GM20000 (cell line): ENCODE measurements at regions not wholly inside any gene's neighbourhood (a gene's known extent, or its start where the extent isn't known, plus 50 kb on each side); places are given as distances from the start of the nearest gene placed in this dataset.

ENCODE experiments used
- DNase-seq: peaks from one replicate; pipeline ENCODE4 v3.0.0; 2012; ENCODE audit warnings: low spot score
- TF ChIP-seq, protein P1 (sequence below): IDR thresholded peaks from 2 replicates; pipeline ENCODE4 v1.5.1; 2012; ENCODE audit warnings: mild to moderate bottlenecking, control low read depth; ENCODE audit errors: extremely low read depth, missing control alignments

DNA sequence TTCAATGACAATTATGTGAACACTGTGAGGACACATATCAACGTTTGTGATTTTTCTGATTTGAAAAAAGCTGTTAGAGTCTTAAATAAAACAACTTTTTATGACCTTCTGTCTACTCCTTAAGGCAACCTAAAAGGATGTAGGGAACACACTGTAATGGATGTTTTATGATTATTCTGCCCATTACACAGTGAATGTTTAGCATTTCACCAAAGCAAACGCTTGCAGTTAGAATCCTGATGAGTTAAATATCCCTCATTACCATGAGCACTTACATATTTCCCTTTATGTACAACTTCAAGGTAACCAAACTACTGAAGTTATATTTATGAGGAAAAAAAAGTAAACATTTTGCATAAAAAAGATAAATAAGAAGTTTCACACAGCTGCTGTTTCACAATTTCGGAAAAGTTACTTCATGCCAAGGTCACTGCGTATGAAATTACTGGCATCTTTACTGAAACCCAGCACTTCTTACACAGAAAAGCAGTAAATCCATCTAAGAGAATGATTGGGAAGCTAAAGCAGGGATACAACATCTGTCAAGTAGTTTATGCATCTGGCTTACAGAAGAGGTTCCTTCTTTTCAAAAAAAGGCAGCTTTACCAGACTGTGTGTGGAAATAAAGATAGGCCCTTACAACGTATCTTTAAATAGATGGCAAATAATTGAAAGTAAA lies 733.7 kb upstream of the ATXN8OS start:
- DNase-seq = no peak

DNA sequence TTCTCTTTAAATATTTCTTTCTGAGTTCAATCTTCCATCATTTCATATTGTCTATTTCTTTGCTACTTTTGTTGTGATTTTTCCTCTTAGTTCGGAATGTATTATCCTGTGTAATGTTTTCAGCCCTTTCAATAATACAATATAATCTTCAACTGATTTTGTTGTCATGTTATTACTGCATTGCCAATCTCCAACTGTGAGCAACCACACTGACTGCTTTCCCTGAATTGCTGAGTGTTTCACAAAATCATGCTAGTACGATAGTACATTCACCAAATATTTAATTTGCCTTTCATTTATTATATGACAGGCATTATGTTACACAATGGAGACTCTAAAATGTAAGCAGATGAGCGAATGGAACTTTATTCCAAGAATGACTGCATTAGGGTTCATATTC lies 744.3 kb upstream of the ATXN8OS start:
- DNase-seq = no peak
- TF ChIP-seq, protein P1, sequence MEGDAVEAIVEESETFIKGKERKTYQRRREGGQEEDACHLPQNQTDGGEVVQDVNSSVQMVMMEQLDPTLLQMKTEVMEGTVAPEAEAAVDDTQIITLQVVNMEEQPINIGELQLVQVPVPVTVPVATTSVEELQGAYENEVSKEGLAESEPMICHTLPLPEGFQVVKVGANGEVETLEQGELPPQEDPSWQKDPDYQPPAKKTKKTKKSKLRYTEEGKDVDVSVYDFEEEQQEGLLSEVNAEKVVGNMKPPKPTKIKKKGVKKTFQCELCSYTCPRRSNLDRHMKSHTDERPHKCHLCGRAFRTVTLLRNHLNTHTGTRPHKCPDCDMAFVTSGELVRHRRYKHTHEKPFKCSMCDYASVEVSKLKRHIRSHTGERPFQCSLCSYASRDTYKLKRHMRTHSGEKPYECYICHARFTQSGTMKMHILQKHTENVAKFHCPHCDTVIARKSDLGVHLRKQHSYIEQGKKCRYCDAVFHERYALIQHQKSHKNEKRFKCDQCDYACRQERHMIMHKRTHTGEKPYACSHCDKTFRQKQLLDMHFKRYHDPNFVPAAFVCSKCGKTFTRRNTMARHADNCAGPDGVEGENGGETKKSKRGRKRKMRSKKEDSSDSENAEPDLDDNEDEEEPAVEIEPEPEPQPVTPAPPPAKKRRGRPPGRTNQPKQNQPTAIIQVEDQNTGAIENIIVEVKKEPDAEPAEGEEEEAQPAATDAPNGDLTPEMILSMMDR = no peak

More for the DNA sequence above, 733.7 kb upstream of the ATXN8OS start:
- TF ChIP-seq, protein P1 = no peak

DNA sequence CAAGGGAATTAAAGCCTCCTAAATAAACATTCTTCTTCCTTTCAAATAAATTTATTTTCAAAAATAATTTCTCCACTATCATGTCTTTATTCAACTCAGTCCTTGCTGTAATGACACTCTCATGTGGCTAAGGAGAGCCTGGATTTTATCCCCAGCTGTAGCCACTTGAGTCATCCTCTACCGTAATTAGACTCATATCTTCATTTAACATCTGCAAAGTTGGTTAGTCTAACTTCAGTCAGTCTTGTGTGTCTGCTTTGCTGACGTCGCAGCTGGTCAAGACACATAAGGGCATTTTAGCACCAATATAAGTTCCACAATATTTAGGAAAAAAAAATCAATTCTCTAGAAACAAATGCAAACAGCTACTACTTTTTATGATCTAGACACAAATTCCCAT lies 776.4 kb upstream of the ATXN8OS start:
- no peak for DNase-seq
- TF ChIP-seq, protein P1 = no peak

DNA sequence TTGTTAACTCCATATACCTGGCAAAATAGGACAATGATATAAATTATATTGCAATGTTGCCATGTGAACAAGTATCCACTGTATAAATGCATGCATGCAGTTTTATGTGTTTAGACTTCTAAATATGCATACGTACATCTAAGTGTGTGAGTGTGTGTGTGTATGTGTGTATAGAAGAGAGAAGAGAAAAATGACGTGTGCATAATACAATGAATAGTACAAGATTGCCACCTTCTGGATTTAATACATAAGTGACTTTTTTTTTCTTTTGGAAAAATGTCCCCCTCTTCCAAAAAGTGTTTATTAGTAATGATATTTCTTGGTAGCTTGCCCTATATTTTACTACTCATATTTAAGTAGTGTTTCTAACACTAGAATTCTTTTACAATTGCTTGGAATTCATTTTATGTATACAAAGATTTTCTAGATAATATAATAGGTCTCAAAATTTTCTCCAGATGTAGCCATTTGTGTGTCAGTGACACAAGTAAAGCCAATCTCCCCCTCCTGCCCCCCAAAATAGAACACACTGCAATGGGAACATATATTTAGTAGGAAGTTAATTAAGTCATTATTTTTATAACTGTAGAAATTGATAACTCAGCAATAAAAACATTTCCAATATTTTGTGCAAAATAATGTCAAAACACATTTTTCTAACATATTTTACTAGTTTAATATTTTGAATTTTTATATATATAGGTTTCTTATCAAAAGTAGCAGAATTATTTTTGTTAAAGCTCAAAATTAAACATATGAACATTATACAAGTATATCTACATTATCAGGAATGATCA lies 783.3 kb upstream of the ATXN8OS start:
- TF ChIP-seq, protein P1 = no peak
- DNase-seq = no peak

DNA sequence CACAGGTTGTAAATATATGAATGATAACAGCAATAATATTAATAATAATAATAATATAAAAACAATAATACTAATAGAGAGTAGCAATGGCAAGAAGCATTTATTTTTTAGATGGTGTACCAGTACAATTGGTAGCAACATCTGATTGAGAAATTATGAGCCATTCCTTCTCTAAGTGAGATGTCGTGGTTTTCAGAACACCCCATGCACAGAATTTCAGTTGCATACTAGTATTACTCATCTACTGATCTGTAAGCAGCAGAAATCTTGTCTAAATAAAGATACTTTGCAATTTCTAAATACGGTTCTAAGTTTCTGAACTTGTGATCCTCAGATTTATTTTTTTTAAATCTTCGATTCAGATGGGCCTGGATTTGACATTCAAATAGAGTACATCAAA lies 788.0 kb upstream of the ATXN8OS start:
- DNase-seq = no peak
- TF ChIP-seq, protein P1 = no peak

DNA sequence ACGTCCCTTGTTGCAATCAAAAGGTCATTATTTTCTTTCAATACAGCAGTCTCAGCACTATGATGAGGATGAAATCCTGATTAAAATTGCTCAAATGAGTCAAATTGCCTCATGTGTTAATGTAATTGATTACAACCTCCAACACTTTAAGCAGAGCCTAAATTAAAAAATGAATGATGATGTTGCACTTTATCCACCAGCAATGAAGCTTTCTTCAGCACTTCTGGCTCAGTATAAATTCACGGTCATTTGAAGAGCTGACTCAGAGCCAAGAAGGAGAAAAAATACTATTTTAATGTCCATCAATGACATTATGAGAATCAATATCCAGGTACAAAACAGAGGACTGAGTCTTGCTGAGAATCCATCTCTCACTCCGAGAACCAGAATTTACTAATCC lies 792.6 kb upstream of the ATXN8OS start:
- TF ChIP-seq, protein P1 = no peak
- DNase-seq = no peak

DNA sequence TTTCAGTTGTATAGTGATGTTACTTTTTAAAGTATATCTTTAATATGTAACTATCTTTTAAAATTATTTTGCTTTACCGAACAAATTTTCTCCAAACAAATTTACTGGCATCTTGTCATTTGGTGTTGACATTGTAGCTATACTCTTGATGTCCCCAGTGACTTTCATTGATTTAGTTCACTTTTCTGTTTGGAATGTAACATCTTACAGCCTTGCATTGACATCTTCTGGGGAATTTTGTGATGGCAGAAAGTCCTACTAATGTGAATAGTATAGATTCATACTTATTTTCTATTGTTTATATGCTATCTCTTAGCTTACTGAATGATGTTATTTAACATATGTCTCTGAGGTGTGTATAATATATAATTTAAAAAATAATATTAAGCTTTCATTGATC lies 800.9 kb upstream of the ATXN8OS start:
- DNase-seq = no peak
- TF ChIP-seq, protein P1 = no peak
